CD4-positive, alpha-beta T cell (primary cell): ENCODE measurements at regions not wholly inside any gene's neighbourhood (a gene's known extent, or its start where the extent isn't known, plus 50 kb on each side); places are given as distances from the start of the nearest gene placed in this dataset.
"Not testable (repeated sequence)": the region's sequence is repeated elsewhere in the genome, so short reads cannot be mapped to it uniquely, and the experiment has no call there.

Experiments used
- ATAC-seq: fragments of 200-7000 bp; cut with Tn5 transposase; one replicate; pipeline ENCODE4 v1.10.0; 2022; ENCODE audit warnings: mild to moderate bottlenecking; ENCODE audit not compliant: poor library complexity
- CTCF ChIA-PET: fragments of 350-600 bp; sonication (Branson Sonifier 250); formaldehyde crosslinking; loops from one replicate; lab custom pipeline; 2021; ENCODE audit warnings: antibody characterized with exemption, inconsistent platforms; lab: Charles Lee
- POLR2A ChIA-PET: fragments of 350-600 bp; sonication (Branson Sonifier 250); formaldehyde crosslinking; loops from one replicate; lab custom pipeline; 2021; ENCODE audit warnings: antibody characterized with exemption, inconsistent platforms; lab: Charles Lee
- DNase-seq, 14 experiments: peaks; one replicate each; pipeline ENCODE4 v3.0.0-alpha.2; 2013 to 2020; ENCODE audit warnings: mixed read lengths in 2 of 14
- H3K27ac ChIP-seq, 2 donors: one replicate each; pipeline versions ENCODE4 v1.5.1 to v1.7.0; 2013; ENCODE audit warnings: low read length in 2 of 2, low read depth in 1 of 2, mild to moderate bottlenecking in 1 of 2
- H3K27me3 ChIP-seq, 2 experiments: 1 replicate in 1 of 2; 2 replicates in 1 of 2; pipeline versions ENCODE4 v1.6.1 to v1.7.0; 2013; ENCODE audit warnings: low read length in 2 of 2, control low read depth in 1 of 2, mild to moderate bottlenecking in 1 of 2, moderate library complexity in 1 of 2; ENCODE audit not compliant: insufficient read depth in 2 of 2, control insufficient read depth in 1 of 2
- H3K36me3 ChIP-seq: one replicate; pipeline ENCODE4 v1.6.1; 2013; ENCODE audit warnings: low read length, control low read depth; ENCODE audit not compliant: insufficient read depth
- H3K4me1 ChIP-seq: one replicate; pipeline ENCODE4 v1.6.1; 2013; ENCODE audit warnings: low read length, control low read depth; ENCODE audit not compliant: insufficient read depth
- H3K4me3 ChIP-seq: one replicate; pipeline ENCODE4 v1.5.1; 2013; ENCODE audit warnings: mild to moderate bottlenecking, low read length, moderate library complexity
- H3K9me3 ChIP-seq, 2 experiments: 1 replicate in 1 of 2; 2 replicates in 1 of 2; pipeline versions ENCODE4 v1.6.1 to v1.7.0; 2013; ENCODE audit warnings: low read length in 2 of 2, mild to moderate bottlenecking in 2 of 2, control low read depth in 1 of 2, moderate library complexity in 1 of 2; ENCODE audit not compliant: control insufficient read depth in 1 of 2, insufficient read depth in 1 of 2
- H3K27ac Mint-ChIP-seq: one replicate; pipeline ENCODE4 v1.8.0; 2020; ENCODE audit warnings: mixed read lengths
- H3K27me3 Mint-ChIP-seq: one replicate; pipeline ENCODE4 v1.8.0; 2021; ENCODE audit warnings: mixed read lengths
- H3K36me3 Mint-ChIP-seq: one replicate; pipeline ENCODE4 v1.8.0; 2021; ENCODE audit warnings: low read depth, mixed read lengths
- H3K4me1 Mint-ChIP-seq: one replicate; pipeline ENCODE4 v1.8.0; 2021; ENCODE audit warnings: low read depth, mixed read lengths
- H3K4me3 Mint-ChIP-seq: one replicate; pipeline ENCODE4 v1.8.0; 2020; ENCODE audit warnings: mild to moderate bottlenecking, mixed read lengths
- H3K9me3 Mint-ChIP-seq: one replicate; pipeline ENCODE4 v1.8.0; 2020; ENCODE audit warnings: mixed read lengths
- intact Hi-C, 2 experiments: fragments of 100-400 bp; cut with DNase I in 1 of 2; cut with micrococcal nuclease in 1 of 2; formaldehyde crosslinking; loops; one replicate each; pipeline versions ENCODE4 v1.15.1 to v1.9.0; 2023 to 2025; cut with DNase I, micrococcal nuclease
- TF ChIP-seq, protein P1 (sequence below): fragments of 200-600 bp; IDR thresholded peaks from one replicate; pipeline ENCODE4 v1.8.0; 2022; ENCODE audit warnings: antibody characterized with exemption, mild to moderate bottlenecking

DNA sequence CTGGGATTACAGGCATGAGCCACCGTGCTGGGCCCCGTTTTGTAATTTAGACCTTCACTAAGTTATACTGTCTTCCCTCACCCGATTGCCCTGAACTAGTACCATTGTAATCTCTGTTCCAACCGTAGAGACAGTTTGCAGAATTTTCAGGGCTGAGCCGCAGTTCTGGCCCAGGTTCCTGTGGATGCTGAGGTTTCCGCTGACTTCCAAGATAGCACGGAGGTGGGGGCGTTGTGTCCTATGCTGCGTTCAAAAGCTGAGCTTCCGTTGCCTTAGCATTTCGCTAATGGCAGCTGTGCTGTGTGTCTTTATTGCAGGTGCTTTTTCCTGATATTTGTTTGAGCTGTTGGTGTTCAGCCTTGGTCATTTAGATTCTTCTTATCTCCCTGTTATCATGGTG is 137.0 kb downstream of the SOX4 start:
- Mint-ChIP-seq H3K36me3 (no peaks in the 10 kb centered on the region), H3K4me3 (no peak overlapping the region), H3K4me1 (no peaks in the 10 kb centered on the region), H3K27me3 (no peaks in the 10 kb centered on the region), H3K27ac (no peak overlapping the region), H3K9me3 (no peaks in the 10 kb centered on the region)
- Histone ChIP-seq H3K27me3 (no peaks in the 10 kb centered on the region), H3K27ac (no peak overlapping the region), H3K9me3 (no peaks in the 10 kb centered on the region), H3K4me3 (no peak overlapping the region), H3K36me3 (no peaks in the 10 kb centered on the region), H3K4me1 (no peaks in the 10 kb centered on the region)
- ChIA-PET CTCF (no interaction called here), POLR2A (no interaction called here)
- intact Hi-C loops, result no loop called here
- TF ChIP-seq, protein P1, sequence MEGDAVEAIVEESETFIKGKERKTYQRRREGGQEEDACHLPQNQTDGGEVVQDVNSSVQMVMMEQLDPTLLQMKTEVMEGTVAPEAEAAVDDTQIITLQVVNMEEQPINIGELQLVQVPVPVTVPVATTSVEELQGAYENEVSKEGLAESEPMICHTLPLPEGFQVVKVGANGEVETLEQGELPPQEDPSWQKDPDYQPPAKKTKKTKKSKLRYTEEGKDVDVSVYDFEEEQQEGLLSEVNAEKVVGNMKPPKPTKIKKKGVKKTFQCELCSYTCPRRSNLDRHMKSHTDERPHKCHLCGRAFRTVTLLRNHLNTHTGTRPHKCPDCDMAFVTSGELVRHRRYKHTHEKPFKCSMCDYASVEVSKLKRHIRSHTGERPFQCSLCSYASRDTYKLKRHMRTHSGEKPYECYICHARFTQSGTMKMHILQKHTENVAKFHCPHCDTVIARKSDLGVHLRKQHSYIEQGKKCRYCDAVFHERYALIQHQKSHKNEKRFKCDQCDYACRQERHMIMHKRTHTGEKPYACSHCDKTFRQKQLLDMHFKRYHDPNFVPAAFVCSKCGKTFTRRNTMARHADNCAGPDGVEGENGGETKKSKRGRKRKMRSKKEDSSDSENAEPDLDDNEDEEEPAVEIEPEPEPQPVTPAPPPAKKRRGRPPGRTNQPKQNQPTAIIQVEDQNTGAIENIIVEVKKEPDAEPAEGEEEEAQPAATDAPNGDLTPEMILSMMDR, result no peak
- DNase-seq (no peak), ATAC-seq (no peak)

DNA sequence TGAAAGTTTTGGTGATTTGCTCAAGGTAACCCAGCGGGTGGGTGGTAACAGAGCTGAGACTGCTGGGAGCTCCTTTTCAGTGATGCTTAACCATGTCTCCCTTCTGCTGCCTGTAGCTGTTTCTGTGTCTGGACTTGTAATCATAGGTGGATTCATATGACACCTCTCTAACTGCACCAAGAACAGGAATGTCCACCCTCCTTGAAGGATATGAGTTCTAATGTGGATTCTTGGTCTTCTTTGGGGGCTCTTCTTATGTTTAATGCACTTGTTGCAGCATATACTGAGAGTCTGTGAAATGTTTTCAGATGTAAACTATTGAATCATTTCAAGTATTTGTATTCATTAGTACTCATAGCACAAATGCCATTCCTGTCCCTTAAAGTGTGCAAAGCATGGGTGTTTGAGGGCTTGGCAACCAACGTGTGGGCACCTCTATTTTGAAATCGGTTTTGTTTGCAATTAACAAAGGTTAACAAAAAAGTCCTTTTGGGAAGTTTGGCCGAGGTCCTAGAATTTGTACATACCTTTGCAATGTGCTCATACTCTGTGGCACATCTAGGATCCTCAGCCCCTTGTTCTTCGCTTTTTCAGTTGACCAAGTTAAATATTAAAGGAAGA is 138.0 kb downstream of the SOX4 start:
- ChIA-PET CTCF (no interaction called here), POLR2A (no interaction called here)
- ATAC-seq (no peak), DNase-seq (no peak)
- Histone ChIP-seq H3K9me3 (no peaks in the 10 kb centered on the region), H3K27me3 (no peaks in the 10 kb centered on the region), H3K4me3 (no peak overlapping the region), H3K36me3 (no peaks in the 10 kb centered on the region), H3K27ac (no peak overlapping the region), H3K4me1 (no peaks in the 10 kb centered on the region)
- Mint-ChIP-seq H3K36me3 (no peaks in the 10 kb centered on the region), H3K9me3 (no peaks in the 10 kb centered on the region), H3K4me3 (no peak overlapping the region), H3K4me1 (no peaks in the 10 kb centered on the region), H3K27ac (no peak overlapping the region), H3K27me3 (no peaks in the 10 kb centered on the region)
- TF ChIP-seq, protein P1, result no peak
- intact Hi-C loops, result no loop called here

DNA sequence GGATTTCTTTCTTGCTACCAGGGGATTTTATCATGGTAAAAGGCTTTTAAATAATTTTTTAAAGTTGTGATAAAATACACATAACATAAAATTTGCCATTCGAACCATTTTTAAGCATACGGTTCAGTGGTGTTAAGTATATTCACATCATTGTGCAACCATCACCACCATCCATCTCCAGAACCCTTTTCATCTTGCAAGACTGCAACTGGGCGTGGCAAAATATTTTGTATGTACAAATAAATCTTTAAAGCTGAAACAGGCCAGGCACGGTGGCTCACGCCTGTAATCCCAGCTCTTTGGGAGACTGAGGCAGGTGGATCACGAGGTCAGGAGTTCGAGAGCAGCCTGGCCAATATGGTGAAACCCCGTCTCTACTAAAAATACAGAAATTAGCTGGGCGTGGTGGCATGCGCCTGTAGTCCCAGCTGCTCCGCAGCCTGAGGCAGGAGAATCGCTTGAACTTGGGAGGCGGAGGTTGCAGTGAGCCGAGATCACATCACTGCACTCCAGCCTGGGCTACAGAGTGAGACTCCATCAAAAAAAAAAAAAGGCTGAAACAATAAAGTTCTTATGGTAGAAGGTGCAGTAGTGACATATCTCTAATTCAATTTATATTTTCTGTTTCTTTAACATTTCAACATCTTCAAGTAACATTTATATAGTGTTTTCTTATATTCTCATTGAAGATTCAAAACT is 138.6 kb downstream of the SOX4 start:
- H3K4me1 Mint-ChIP-seq, H3K9me3 Mint-ChIP-seq, ATAC-seq: not testable (repeated sequence)

DNA sequence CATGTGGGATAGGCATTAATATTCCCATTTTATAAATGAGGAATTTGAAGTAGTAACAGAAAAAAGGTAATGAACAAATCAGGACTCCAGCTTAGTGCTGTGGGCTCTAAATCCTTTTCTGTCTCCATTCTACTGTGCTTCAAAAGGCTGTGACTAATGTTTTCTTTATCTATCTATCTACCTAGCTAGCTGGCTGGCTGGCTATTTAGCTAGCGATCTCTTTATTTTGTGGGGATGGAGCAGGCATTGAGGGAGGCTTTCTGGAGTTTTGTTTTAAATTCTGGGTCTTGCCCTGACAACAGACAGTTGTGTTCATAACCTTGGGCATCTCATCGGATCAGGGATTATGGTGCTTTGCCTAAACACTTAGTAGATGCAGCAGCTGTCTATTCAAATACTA is 139.2 kb downstream of the SOX4 start:
- TF ChIP-seq, protein P1, result no peak
- Mint-ChIP-seq H3K4me3 (no peak overlapping the region), H3K27ac (no peak overlapping the region), H3K9me3 (no peaks in the 10 kb centered on the region), H3K36me3 (no peaks in the 10 kb centered on the region), H3K27me3 (no peaks in the 10 kb centered on the region), H3K4me1 (no peaks in the 10 kb centered on the region)
- POLR2A ChIA-PET, result no interaction called here
- intact Hi-C loops, result no loop called here
- ATAC-seq (no peak), DNase-seq (no peak)
- Histone ChIP-seq H3K4me1 (no peaks in the 10 kb centered on the region), H3K9me3 (no peaks in the 10 kb centered on the region), H3K27me3 (no peaks in the 10 kb centered on the region), H3K36me3 (no peaks in the 10 kb centered on the region), H3K27ac (no peak overlapping the region), H3K4me3 (no peak overlapping the region)
- CTCF ChIA-PET, result no interaction called here

More for the DNA sequence above, 138.6 kb downstream of the SOX4 start:
- H3K27me3 Mint-ChIP-seq, POLR2A ChIA-PET, H3K36me3 Mint-ChIP-seq, H3K4me3 ChIP-seq, H3K27ac Mint-ChIP-seq, H3K4me3 Mint-ChIP-seq, CTCF ChIA-PET, intact Hi-C loops, H3K27ac ChIP-seq, DNase-seq, H3K4me1 ChIP-seq, H3K27me3 ChIP-seq, H3K9me3 ChIP-seq, H3K36me3 ChIP-seq: not testable (repeated sequence)
